PC-9 (cell line): ENCODE measurements at regions not wholly inside any gene's neighbourhood (a gene's known extent, or its start where the extent isn't known, plus 50 kb on each side); places are given as distances from the start of the nearest gene placed in this dataset.

ENCODE experiments used
- BruUV-seq: library from RNA; stranded (reverse); fragments of 400-500 nt; replicated peaks from 2 replicates; lab custom pipeline; 2021; lab: Mats Ljungman, UMichigan
- CTCF ChIA-PET: fragments of 300-600 bp; sonication (Branson Sonifier 250); formaldehyde crosslinking; loops from one replicate; lab custom pipeline; 2022; ENCODE audit warnings: antibody characterized with exemption; lab: Charles Lee
- POLR2A ChIA-PET: fragments of 300-600 bp; sonication (Branson Sonifier 250); formaldehyde crosslinking; loops from one replicate; lab custom pipeline; 2022; ENCODE audit warnings: antibody characterized with exemption; ENCODE audit not compliant: unreplicated experiment; lab: Charles Lee
- DNase-seq, 2 experiments: peaks; one replicate each; pipeline versions ENCODE4 v3.0.0 to v3.0.0-alpha.2; 2015 to 2022; ENCODE audit warnings: mixed read lengths in 1 of 2
- H2AFZ ChIP-seq: fragments of 200-600 bp; sonication (generic); 2 replicates; pipeline ENCODE4 v1.8.1; 2017; ENCODE audit warnings: antibody characterized with exemption
- H3F3A ChIP-seq: fragments of 200-600 bp; sonication (generic); 2 replicates; pipeline ENCODE4 v1.8.1; 2017; ENCODE audit warnings: antibody characterized with exemption, mild to moderate bottlenecking, low read depth; ENCODE audit not compliant: insufficient read depth
- H3K27ac ChIP-seq: fragments of 200-600 bp; sonication (generic); 2 replicates; pipeline ENCODE4 v1.6.1; 2016; ENCODE audit warnings: mixed run types
- H3K27me3 ChIP-seq: fragments of 200-600 bp; sonication (generic); 2 replicates; pipeline ENCODE4 v1.6.1; 2016; ENCODE audit warnings: low read depth, mixed run types; ENCODE audit not compliant: insufficient read depth
- H3K36me3 ChIP-seq: fragments of 200-600 bp; sonication (generic); 2 replicates; pipeline ENCODE4 v1.6.1; 2016; ENCODE audit warnings: low read depth, mixed run types
- H3K4me1 ChIP-seq: fragments of 200-600 bp; sonication (generic); replicated peaks from 2 replicates; pipeline ENCODE4 v1.6.1; 2016; ENCODE audit warnings: mixed run types; ENCODE audit not compliant: insufficient read depth
- H3K4me2 ChIP-seq: fragments of 200-600 bp; sonication (generic); 2 replicates; pipeline ENCODE4 v1.6.1; 2017; ENCODE audit warnings: mixed run types
- H3K4me3 ChIP-seq: fragments of 200-600 bp; sonication (generic); 2 replicates; pipeline ENCODE4 v1.6.1; 2016; ENCODE audit warnings: mixed run types
- H3K79me2 ChIP-seq: fragments of 200-600 bp; sonication (generic); 2 replicates; pipeline ENCODE4 v1.6.1; 2017; ENCODE audit warnings: low read depth, mixed run types
- H3K9me2 ChIP-seq: fragments of 200-600 bp; sonication (generic); 2 replicates; pipeline ENCODE4 v1.8.1; 2017; ENCODE audit warnings: mild to moderate bottlenecking; ENCODE audit not compliant: insufficient read depth
- H3K9me3 ChIP-seq: fragments of 200-600 bp; sonication (generic); 2 replicates; pipeline ENCODE4 v1.8.1; 2016; ENCODE audit warnings: low read depth; ENCODE audit not compliant: insufficient read depth
- H4K20me1 ChIP-seq: fragments of 200-600 bp; sonication (generic); 2 replicates; pipeline ENCODE4 v1.8.1; 2017; ENCODE audit not compliant: insufficient read depth
- CTCF ChIP-seq: fragments of 200-600 bp; sonication (generic); conservative IDR thresholded peaks from 2 replicates; pipeline ENCODE4 v1.6.1; 2017; ENCODE audit warnings: mixed run types, antibody characterized with exemption, mild to moderate bottlenecking, moderate library complexity
- EZH2 ChIP-seq: fragments of 200-600 bp; sonication (generic); IDR thresholded peaks from 2 replicates; pipeline ENCODE4 v1.8.0; 2017; ENCODE audit warnings: antibody characterized with exemption, low read depth
- intact Hi-C: fragments of 100-400 bp; cut with micrococcal nuclease; formaldehyde crosslinking; loops from one replicate; pipeline ENCODE4 v1.10.0; 2022; ENCODE audit not compliant: unreplicated experiment

GRCh38 chr4:58357947-58358346 is 1247.8 kb upstream of the IGFBP7 start:
- Histone ChIP-seq H3F3A (no peaks in the 10 kb centered on the region), H3K36me3 (no peaks in the 10 kb centered on the region), H3K4me2 (no peak overlapping the region), H4K20me1 (no peaks in the 10 kb centered on the region), H3K4me1 (no peaks in the 10 kb centered on the region), H3K9me2 (no peaks in the 10 kb centered on the region), H3K27me3 (no peaks in the 10 kb centered on the region), H3K4me3 (no peak overlapping the region), H2AFZ (no peak overlapping the region), H3K9me3 (no peaks in the 10 kb centered on the region), H3K79me2 (no peaks in the 10 kb centered on the region), H3K27ac (no peak overlapping the region)
- no TSS peak for BruUV-seq
- no peak for DNase-seq
- TF ChIP-seq EZH2 (no peak), CTCF (no peak)
- POLR2A ChIA-PET = no interaction called here
- CTCF ChIA-PET = no interaction called here
- intact Hi-C loops = no loop called here

GRCh38 chr4:58325070-58325469 is 1214.9 kb upstream of the IGFBP7 start:
- H3K9me2 ChIP-seq = no peaks in the 10 kb centered on the region
- POLR2A ChIA-PET = no interaction called here
- no peak for DNase-seq

GRCh38 chr4:58313444-58313843 is 1203.3 kb upstream of the IGFBP7 start:
- Histone ChIP-seq H3K4me3 (no peak overlapping the region), H3K4me1 (no peaks in the 10 kb centered on the region), H3K79me2 (no peaks in the 10 kb centered on the region), H3K27ac (no peak overlapping the region), H3K9me3 (no peaks in the 10 kb centered on the region), H3K4me2 (no peak overlapping the region), H3K36me3 (no peaks in the 10 kb centered on the region), H2AFZ (no peak overlapping the region), H3F3A (no peaks in the 10 kb centered on the region), H4K20me1 (no peaks in the 10 kb centered on the region), H3K27me3 (no peaks in the 10 kb centered on the region), H3K9me2 (no peaks in the 10 kb centered on the region)
- TF ChIP-seq CTCF (no peak), EZH2 (no peak)
- no TSS peak for BruUV-seq
- CTCF ChIA-PET = no interaction called here
- intact Hi-C loops = no loop called here
- no peak for DNase-seq
- POLR2A ChIA-PET = no interaction called here

More at GRCh38 chr4:58325070-58325469, 1214.9 kb upstream of the IGFBP7 start:
- Histone ChIP-seq H3K27ac (no peak overlapping the region), H3K27me3 (no peaks in the 10 kb centered on the region), H3F3A (no peaks in the 10 kb centered on the region), H3K4me3 (no peak overlapping the region), H4K20me1 (no peaks in the 10 kb centered on the region), H3K4me2 (no peak overlapping the region), H3K36me3 (no peaks in the 10 kb centered on the region), H3K4me1 (no peaks in the 10 kb centered on the region), H3K9me3 (no peaks in the 10 kb centered on the region), H3K79me2 (no peaks in the 10 kb centered on the region), H2AFZ (no peak overlapping the region)
- CTCF ChIA-PET = no interaction called here
- no peak for TF ChIP-seq CTCF
- TF ChIP-seq EZH2 = no peak
- intact Hi-C loops = no loop called here
- no TSS peak for BruUV-seq
